ENCODE measurements at regions not wholly inside any gene's neighbourhood (a gene's known extent, or its start where the extent isn't known, plus 50 kb on each side); places are given as distances from the start of the nearest gene placed in this dataset.

GRCh38 chr12:100743060-100743459 is 51.5 kb upstream of the ANO4 start:
- DNase-seq = no peak

All from NCI-H510A (cell line).